SK-N-MC (cell line): ENCODE measurements at regions not wholly inside any gene's neighbourhood (a gene's known extent, or its start where the extent isn't known, plus 50 kb on each side); places are given as distances from the start of the nearest gene placed in this dataset.

ENCODE experiments used
- DNase-seq: peaks from one replicate; pipeline ENCODE4 v3.0.0-alpha.2; 2011; ENCODE audit warnings: low read depth, low spot score
- H3K27ac ChIP-seq: fragments of 200-600 bp; sonication (generic); 2 replicates; pipeline ENCODE4 v1.5.1; 2016; ENCODE audit warnings: mixed run types
- H3K36me3 ChIP-seq: fragments of 200-600 bp; sonication (generic); 2 replicates; pipeline ENCODE4 v1.6.1; 2017; ENCODE audit warnings: antibody characterized with exemption, low read length, mixed read lengths; ENCODE audit not compliant: insufficient read depth
- H3K4me3 ChIP-seq: fragments of 200-600 bp; sonication (generic); 2 replicates; pipeline ENCODE4 v1.5.1; 2016
- H3K9ac ChIP-seq: fragments of 200-600 bp; sonication (generic); 2 replicates; pipeline ENCODE4 v1.8.0; 2017; ENCODE audit warnings: mixed run types, mixed read lengths; ENCODE audit not compliant: insufficient read length
- H3K9me3 ChIP-seq: fragments of 200-600 bp; sonication (generic); 2 replicates; pipeline ENCODE4 v1.6.1; 2017; ENCODE audit warnings: low read depth, mild to moderate bottlenecking, antibody characterized with exemption, low read length, moderate library complexity, mixed read lengths
- EZH2 ChIP-seq: fragments of 200-600 bp; sonication (generic); IDR thresholded peaks from one replicate; pipeline ENCODE4 v1.6.1; 2017; ENCODE audit warnings: antibody characterized with exemption
- FOXP2 ChIP-seq: optimal IDR thresholded peaks from 2 replicates; pipeline ENCODE3; 2011; ENCODE audit warnings: mild to moderate bottlenecking, moderate library complexity; ENCODE audit not compliant: insufficient read depth; ENCODE audit errors: extremely low read length, control extremely low read depth
- POLR2AphosphoS5 ChIP-seq: IDR thresholded peaks from 2 replicates; pipeline ENCODE4 v1.6.1; 2012; ENCODE audit warnings: mild to moderate bottlenecking, low read depth, low read length, borderline replicate concordance

GRCh38 chr6:90778417-90779203, 191.7 kb upstream of the MAP3K7 start:
- Histone ChIP-seq H3K36me3 (no peaks in the 10 kb centered on the region), H3K27ac (no peak overlapping the region), H3K4me3 (no peak overlapping the region), H3K9ac (no peak overlapping the region), H3K9me3 (no peaks in the 10 kb centered on the region)
- TF ChIP-seq POLR2AphosphoS5: no peak
- no peak for TF ChIP-seq FOXP2
- no peak for TF ChIP-seq EZH2
- no peak for DNase-seq

DNA sequence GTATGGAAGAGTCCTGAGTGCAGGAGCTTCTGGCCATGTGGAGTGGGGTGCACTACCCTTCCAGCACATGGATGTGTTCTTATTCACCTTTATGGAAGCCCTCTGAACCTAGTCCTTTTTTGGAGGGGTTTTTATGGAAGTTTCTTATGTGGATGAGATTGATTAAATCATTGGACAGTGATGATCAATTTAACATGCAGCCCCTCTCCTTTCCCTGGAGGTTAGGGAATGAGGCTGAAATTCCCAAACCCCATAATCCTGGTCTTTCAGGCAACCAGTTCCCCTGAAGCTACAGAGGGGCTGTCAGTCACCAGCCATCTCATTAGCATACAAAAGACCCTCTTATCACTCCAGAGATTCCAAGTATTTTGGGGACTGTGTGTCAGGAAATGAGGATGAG, 183.9 kb upstream of the MAP3K7 start:
- no peak for DNase-seq
- TF ChIP-seq POLR2AphosphoS5: no peak
- no peak for TF ChIP-seq FOXP2
- no peak for TF ChIP-seq EZH2
- Histone ChIP-seq H3K4me3 (no peak overlapping the region), H3K9me3 (no peaks in the 10 kb centered on the region), H3K27ac (no peak overlapping the region), H3K36me3 (no peaks in the 10 kb centered on the region), H3K9ac (no peak overlapping the region)

DNA sequence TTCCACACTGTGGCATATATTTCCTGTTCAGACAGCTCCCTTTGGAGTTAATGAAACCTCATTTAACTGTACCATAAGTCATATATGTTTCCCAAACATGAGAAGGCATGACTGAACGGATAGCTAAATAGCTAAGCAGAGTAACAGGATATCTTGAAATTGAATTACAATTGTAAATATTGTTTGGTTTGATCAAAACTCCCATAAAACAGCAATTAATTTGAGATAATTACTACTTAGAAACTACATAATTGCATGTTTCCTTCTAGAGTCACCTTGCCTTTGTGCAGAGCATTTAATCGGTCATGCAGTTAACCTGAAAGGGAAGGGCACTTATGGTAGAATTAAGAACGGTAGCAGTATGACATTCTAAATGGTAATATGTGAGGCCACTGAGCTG, 179.0 kb upstream of the MAP3K7 start:
- no peak overlapping the region for H3K27ac ChIP-seq
- no peaks in the 10 kb centered on the region for H3K9me3 ChIP-seq
- H3K9ac ChIP-seq: no peak overlapping the region
- no peak overlapping the region for H3K4me3 ChIP-seq
- no peaks in the 10 kb centered on the region for H3K36me3 ChIP-seq
- TF ChIP-seq EZH2 (no peak), POLR2AphosphoS5 (no peak), FOXP2 (no peak)
- DNase-seq: no peak

DNA sequence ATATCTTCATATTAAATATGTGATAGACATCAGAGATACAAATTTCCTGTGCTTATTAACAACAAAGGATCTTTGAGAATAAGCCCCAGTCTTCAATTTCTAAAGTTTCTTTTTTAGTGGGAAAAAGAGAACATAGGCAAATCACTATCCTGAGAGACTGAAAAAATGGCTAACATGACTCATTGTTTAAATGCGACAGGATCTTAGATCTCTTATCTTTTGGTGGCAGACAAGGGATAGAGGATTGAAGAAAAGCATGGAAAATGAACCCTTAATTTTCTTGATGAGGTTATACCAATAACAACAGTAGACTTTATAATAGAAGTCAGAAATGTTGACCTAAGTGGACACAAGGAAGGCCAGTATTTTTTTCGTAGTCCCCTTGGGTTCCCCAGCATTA, 178.6 kb upstream of the MAP3K7 start:
- no peaks in the 10 kb centered on the region for H3K36me3 ChIP-seq
- H3K27ac ChIP-seq: no peak overlapping the region
- H3K9me3 ChIP-seq: no peaks in the 10 kb centered on the region
- TF ChIP-seq EZH2 (no peak), POLR2AphosphoS5 (no peak), FOXP2 (no peak)
- no peak for DNase-seq
- H3K9ac ChIP-seq: no peak overlapping the region
- H3K4me3 ChIP-seq: no peak overlapping the region

DNA sequence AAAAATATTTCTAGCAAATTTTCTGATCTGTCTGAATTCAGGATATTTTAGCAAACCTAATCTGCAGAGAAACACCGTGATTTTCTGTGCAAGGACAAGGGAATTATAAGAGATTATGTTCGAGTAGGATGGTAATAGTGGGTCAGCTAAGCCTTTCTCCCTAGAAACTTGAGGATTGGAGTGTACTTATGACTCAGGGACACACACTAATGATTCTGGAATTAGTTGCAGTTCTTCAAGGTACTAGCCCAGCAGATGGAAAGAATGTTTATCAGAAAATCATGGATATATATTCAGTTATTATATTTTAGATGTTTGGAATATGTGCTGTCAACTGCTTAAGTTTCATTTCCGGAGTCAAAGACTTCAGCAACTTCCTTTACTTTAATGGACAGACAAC, 177.1 kb upstream of the MAP3K7 start:
- TF ChIP-seq FOXP2 (no peak), EZH2 (no peak), POLR2AphosphoS5 (no peak)
- no peaks in the 10 kb centered on the region for H3K9me3 ChIP-seq
- DNase-seq: no peak
- no peak overlapping the region for H3K9ac ChIP-seq
- H3K4me3 ChIP-seq: no peak overlapping the region
- no peak overlapping the region for H3K27ac ChIP-seq
- H3K36me3 ChIP-seq: no peaks in the 10 kb centered on the region

- TF ChIP-seq FOXP2 (no peak), EZH2 (no peak), POLR2AphosphoS5 (no peak)
- no peak overlapping the region for H3K27ac ChIP-seq
- no peaks in the 10 kb centered on the region for H3K9me3 ChIP-seq
- no peaks in the 10 kb centered on the region for H3K36me3 ChIP-seq
- no peak overlapping the region for H3K9ac ChIP-seq
- no peak overlapping the region for H3K4me3 ChIP-seq
- no peak for DNase-seq
These were observed 172.8 kb upstream of the MAP3K7 start for GRCh38 chr6:90759664-90760063.

- TF ChIP-seq POLR2AphosphoS5: no peak
These were observed 171.9 kb upstream of the MAP3K7 start for GRCh38 chr6:90758741-90759140.

GRCh38 chr6:90753820-90754643, 167.2 kb upstream of the MAP3K7 start:
- no peak for TF ChIP-seq FOXP2
- no peak for TF ChIP-seq POLR2AphosphoS5
- TF ChIP-seq EZH2: no peak

More at GRCh38 chr6:90758741-90759140, 171.9 kb upstream of the MAP3K7 start:
- Histone ChIP-seq H3K36me3 (no peaks in the 10 kb centered on the region), H3K27ac (no peak overlapping the region), H3K9ac (no peak overlapping the region), H3K4me3 (no peak overlapping the region), H3K9me3 (no peaks in the 10 kb centered on the region)
- no peak for DNase-seq

More at GRCh38 chr6:90753820-90754643, 167.2 kb upstream of the MAP3K7 start:
- Histone ChIP-seq H3K36me3 (no peaks in the 10 kb centered on the region), H3K4me3 (no peak overlapping the region), H3K9me3 (no peaks in the 10 kb centered on the region), H3K27ac (no peak overlapping the region), H3K9ac (no peak overlapping the region)
- no peak for DNase-seq
